NT2/D1 (cell line): ENCODE measurements at regions not wholly inside any gene's neighbourhood (a gene's known extent, or its start where the extent isn't known, plus 50 kb on each side); places are given as distances from the start of the nearest gene placed in this dataset.

Experiments used
- YY1 ChIP-seq: IDR thresholded peaks from 2 replicates; pipeline ENCODE4 v1.6.1; 2011; ENCODE audit not compliant: insufficient read length, insufficient read depth
- ZNF274 ChIP-seq: IDR thresholded peaks from 2 replicates; pipeline ENCODE4 v1.6.1; 2011; ENCODE audit warnings: mild to moderate bottlenecking, low read depth, low read length

GRCh38 chrX:6693051-6693450, 158.1 kb upstream of the VCX3A start:
- no peak for TF ChIP-seq YY1
- TF ChIP-seq ZNF274 = no peak
